Activated naive CD4-positive, alpha-beta T cell treated with anti-CD3 and anti-CD28 coated beads, Interleukin-2, amount 50 U/mL, for 72 hours (primary cell): ENCODE measurements at regions not wholly inside any gene's neighbourhood (a gene's known extent, or its start where the extent isn't known, plus 50 kb on each side); places are given as distances from the start of the nearest gene placed in this dataset.
"Not testable (repeated sequence)": the region's sequence is repeated elsewhere in the genome, so short reads cannot be mapped to it uniquely, and the experiment has no call there.

Experiments used
- ATAC-seq, 2 donors: fragments of 150-1000 bp; cut with Tn5 transposase; 2 replicates each; pipeline ENCODE4 v1.10.0; 2021; ENCODE audit warnings: mild to moderate bottlenecking in 2 of 2, moderate library complexity in 2 of 2
- DNase-seq, 2 donors: peaks; one replicate each; pipeline ENCODE4 v3.0.0; 2021 to 2022; ENCODE audit warnings: low spot score in 2 of 2
- H3K27ac Mint-ChIP-seq, 2 donors: one replicate each; pipeline ENCODE4 v1.8.0; 2022; ENCODE audit warnings: mild to moderate bottlenecking in 2 of 2, mixed read lengths in 2 of 2
- H3K36me3 Mint-ChIP-seq, 2 donors: one replicate each; pipeline ENCODE4 v1.8.0; 2022; ENCODE audit warnings: mixed read lengths in 2 of 2
- H3K9me3 Mint-ChIP-seq, 2 donors: one replicate each; pipeline ENCODE4 v1.8.0; 2022; ENCODE audit warnings: mixed read lengths in 2 of 2

- peaks cover 3 to 9% of the 10 kb centered on the region in 2 donors for H3K9me3 Mint-ChIP-seq
Measured at GRCh38 chr1:148309940-148310500, 157.9 kb upstream of the NBPF11 start.

DNA sequence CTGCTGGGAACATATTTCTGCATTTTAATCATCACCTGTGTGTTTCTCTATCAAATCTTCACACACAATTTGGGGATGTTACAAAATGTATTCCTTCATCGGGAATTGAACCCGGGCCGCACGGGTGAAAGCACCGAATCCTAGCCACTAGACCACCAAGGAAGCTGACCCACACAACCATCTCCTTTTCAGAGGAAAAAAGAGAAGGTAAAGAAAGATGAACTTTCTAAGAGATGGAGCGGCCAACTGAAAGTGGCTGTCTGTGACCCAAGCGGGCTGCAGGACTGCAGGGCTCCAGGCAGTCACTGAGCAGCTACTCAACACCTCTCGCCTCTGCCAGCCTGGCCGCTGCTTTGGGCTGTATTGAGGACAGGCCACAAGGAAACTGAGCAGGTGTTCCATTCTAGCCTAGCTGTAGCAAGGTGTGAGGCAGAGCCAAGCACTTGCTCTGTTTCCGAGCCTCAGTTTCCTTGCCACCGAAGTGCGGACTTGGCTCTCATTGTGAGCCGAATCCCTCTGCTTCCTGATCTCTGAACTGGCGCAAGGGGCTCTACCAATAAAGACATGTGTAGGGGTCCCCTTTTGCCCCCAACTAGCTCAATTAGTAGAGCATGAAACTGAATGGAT is 156.9 kb upstream of the NBPF11 start:
- H3K36me3 Mint-ChIP-seq: peaks cover 5 to 19% of the 10 kb centered on the region in 2 donors
- no peak overlapping the region for H3K27ac Mint-ChIP-seq
- H3K9me3 Mint-ChIP-seq: peaks cover 3 to 9% of the 10 kb centered on the region in 2 donors
- ATAC-seq (no peak), DNase-seq (no peak)

More at GRCh38 chr1:148309940-148310500, 157.9 kb upstream of the NBPF11 start:
- DNase-seq (no peak), ATAC-seq (no peak)
- H3K36me3 Mint-ChIP-seq: peaks cover 2 to 19% of the 10 kb centered on the region in 2 donors
- no peak overlapping the region for H3K27ac Mint-ChIP-seq

DNA sequence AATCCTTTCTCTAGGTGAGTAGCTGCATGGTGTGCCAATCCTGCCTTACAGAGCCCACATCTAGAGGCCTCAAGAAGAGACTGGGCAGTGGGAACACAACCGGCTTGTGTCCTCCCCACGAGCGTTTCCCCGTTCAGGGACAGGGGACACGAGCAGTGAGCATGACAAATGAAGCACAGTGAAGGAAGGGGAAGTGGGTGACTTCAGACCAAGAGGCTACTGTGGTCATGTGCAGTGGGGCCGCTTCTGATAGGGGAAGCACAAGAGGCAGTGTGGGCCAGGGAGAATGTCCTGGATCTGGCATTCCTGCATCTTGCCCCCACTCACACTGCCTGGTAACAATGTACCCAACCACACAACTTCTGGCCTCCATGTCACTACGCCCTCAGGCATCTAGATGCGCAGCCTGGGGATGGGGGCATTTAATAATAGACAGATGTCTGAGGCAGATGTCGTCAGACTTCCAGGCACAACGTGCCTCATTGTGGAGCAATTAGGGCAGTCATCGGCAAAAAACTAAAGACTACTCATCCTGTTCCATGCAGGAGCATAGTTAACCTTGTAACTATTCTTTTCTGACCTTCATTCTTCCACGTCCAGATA is 155.6 kb upstream of the NBPF11 start:
- Mint-ChIP-seq H3K9me3 (peaks cover 0 to 9% of the 10 kb centered on the region in 2 donors), H3K27ac (no peak overlapping the region), H3K36me3 (peaks cover 5 to 19% of the 10 kb centered on the region in 2 donors)
- DNase-seq (no peak), ATAC-seq (no peak)

DNA sequence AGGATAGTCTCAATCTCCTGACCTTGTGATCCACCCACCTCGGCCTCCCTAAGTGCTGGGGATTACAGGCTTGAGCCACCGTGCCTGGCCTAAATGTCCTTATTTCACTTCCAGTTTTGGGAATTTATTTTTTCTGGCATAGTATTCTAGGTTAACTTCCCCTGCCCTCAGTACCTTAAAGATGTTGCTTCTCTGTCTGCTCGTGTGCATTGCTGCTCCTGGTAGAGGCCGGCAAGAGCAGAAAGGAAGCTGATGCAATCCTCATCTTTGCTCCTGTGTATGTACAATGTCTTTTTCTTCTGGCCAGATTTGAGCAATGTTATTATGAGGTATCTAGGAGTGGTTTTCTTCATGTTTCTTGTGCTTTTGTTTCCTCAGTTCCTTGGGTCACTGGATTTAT is 152.9 kb upstream of the NBPF11 start:
- not testable (repeated sequence) for ATAC-seq, H3K9me3 Mint-ChIP-seq, H3K36me3 Mint-ChIP-seq, H3K27ac Mint-ChIP-seq, DNase-seq

- ATAC-seq (peak; percentile 81 to 85), DNase-seq (peak; percentile 71)
- H3K9me3 Mint-ChIP-seq, H3K36me3 Mint-ChIP-seq: not testable (repeated sequence)
- H3K27ac Mint-ChIP-seq: peak overlapping the region in 1 of 2 donors; percentile 70
Measured at GRCh38 chr1:148302586-148303364, 150.7 kb upstream of the NBPF11 start.

DNA sequence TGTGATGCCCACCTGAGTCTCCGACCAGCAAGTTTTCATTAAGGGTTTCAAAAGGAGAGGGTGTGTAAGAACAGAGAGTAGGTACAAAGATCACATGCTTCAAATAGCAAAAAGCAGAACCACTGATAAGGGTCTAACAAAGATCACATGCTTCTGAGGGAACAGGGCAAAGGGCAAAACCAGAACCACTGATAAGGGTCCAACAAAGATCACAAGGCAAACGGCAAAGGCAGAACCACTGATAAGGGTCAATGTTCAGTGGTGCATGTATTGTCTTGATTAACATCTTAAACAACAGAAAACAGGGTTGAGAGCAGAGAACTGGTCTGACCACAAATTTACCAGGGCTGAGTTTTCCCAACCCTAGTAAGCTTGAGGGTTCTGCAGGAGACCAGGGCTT is 145.8 kb upstream of the NBPF11 start:
- not testable (repeated sequence) for H3K36me3 Mint-ChIP-seq, DNase-seq, H3K27ac Mint-ChIP-seq, H3K9me3 Mint-ChIP-seq, ATAC-seq

GRCh38 chr1:148296511-148296910 is 144.4 kb upstream of the NBPF11 start:
- Mint-ChIP-seq H3K36me3 (no peaks in the 10 kb centered on the region), H3K27ac (no peak overlapping the region), H3K9me3 (no peaks in the 10 kb centered on the region)
- ATAC-seq (no peak), DNase-seq (no peak)

GRCh38 chr1:148294116-148294807 is 142.2 kb upstream of the NBPF11 start:
- DNase-seq (no peak), ATAC-seq (no peak)
- Mint-ChIP-seq H3K36me3 (no peaks in the 10 kb centered on the region), H3K27ac (no peak overlapping the region), H3K9me3 (no peaks in the 10 kb centered on the region)

DNA sequence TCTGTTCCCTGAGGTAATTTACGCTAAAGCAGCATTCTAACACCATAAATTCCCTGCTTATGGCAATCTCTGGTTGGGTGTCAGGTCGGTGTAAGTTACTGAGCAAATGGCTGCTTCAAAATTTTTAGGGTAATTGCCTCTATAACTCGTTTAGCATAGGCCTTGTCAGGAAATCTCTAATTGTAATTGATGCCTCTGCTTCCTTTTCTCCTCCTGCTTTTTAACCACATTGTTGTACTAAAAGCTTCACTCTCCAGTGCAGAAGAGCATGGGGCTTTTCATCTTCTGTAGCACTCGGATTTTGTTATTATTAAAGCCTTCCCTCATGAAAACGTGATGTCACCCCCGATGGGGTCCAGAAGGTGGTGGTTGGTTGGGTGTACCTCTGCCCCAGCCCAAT is 141.6 kb upstream of the NBPF11 start:
- DNase-seq: no peak
- Mint-ChIP-seq H3K9me3 (no peaks in the 10 kb centered on the region), H3K27ac (no peak overlapping the region), H3K36me3 (no peaks in the 10 kb centered on the region)
- ATAC-seq: no peak

DNA sequence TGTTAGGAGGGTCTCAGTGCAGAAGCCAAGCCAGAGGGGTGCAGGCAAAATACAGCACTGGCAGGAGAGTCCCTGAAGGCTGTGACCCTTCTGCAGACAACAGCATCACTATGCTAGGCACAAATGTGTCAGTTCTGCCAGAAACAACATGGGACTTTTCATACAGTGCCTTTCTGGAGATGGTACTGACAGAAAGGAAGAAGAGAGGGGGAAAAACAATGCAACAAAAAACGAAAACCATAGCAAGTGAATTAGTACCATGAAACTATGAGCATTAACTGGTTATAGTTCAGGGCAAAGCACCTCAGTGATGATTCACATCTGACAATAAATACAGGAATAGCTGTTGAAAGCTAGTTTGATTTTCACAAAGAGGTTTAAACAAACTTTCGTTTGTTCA is 140.8 kb upstream of the NBPF11 start:
- no peak overlapping the region for H3K27ac Mint-ChIP-seq
- no peak for DNase-seq
- peak in 1 of 2 donors; percentile 32 for ATAC-seq
- no peaks in the 10 kb centered on the region for H3K36me3 Mint-ChIP-seq
- H3K9me3 Mint-ChIP-seq: no peaks in the 10 kb centered on the region

DNA sequence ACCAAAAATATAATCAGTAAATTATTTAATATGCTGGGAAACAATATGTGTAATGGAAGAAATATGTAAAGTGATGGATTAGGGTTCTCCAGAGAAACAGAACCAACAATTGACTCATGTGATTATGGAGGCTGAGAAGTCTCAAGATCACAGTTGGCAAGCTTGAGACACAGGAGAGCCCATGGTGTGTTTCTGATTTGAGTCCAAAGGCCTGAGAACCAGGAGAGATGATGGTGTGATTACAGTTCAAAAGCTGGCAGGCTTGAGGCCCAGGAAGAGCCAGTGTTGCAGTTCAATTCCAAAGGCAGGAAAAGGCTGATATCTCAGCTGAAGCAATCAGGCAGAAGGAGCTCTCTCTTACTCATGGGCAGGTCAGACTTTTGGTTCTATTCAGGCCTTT is 138.8 kb upstream of the NBPF11 start:
- Mint-ChIP-seq H3K36me3 (no peaks in the 10 kb centered on the region), H3K27ac (no peak overlapping the region), H3K9me3 (no peaks in the 10 kb centered on the region)
- no peak for ATAC-seq
- DNase-seq: no peak

GRCh38 chr1:148289647-148290046 is 137.6 kb upstream of the NBPF11 start:
- H3K9me3 Mint-ChIP-seq: no peaks in the 10 kb centered on the region
- H3K36me3 Mint-ChIP-seq: no peaks in the 10 kb centered on the region
- ATAC-seq (no peak), DNase-seq (no peak)
- H3K27ac Mint-ChIP-seq: no peak overlapping the region

DNA sequence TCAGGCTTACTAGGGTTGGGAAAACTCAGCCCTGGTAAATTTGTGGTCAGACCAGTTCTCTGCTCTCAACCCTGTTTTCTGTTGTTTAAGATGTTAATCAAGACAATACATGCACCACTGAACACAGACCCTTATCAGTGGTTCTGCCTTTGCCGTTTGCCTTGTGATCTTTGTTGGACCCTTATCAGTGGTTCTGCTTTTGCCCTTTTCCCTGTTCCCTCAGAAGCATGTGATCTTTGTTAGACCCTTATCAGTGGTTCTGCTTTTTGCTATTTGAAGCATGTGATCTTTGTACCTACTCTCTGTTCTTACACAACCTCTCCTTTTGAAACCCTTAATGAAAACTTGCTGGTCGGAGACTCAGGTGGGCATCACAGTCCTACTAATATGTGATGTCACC is 133.9 kb upstream of the NBPF11 start:
- ATAC-seq, H3K27ac Mint-ChIP-seq, DNase-seq, H3K9me3 Mint-ChIP-seq, H3K36me3 Mint-ChIP-seq: not testable (repeated sequence)

DNA sequence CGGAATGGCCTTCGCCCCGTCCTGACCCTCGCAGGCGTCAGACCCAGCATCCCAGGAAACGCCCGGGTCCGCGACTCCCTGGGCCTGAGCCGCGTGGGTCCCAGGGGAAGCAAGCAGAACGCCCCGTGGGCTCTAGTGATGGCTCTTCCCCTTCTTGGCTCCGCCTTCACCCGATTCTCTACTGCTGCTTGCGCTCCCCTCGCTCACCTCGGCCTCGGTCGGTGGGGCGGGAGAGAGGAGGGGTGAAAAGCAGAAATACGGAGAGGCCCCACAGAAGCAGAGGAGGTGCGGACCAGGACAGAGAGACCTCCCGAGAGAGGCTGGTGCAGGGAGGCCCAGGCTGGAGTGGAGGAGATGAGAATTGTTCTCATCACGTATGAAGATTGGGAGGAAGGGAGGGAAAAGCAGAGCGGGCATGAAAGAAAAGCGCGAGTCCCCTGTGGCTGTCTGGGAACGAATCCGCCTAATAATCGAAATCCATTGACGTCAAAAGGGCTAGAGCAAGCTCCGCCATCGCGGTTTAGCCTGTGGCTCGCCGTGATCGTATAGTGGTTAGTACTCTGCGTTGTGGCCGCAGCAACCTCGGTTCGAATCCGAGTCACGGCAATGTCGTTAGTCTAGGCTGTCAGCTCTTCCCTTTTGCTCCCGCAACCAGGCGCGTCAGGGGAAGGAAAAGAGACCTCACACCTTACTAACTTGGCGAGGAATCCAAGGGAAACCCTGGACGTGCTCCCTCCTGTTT is 128.9 kb upstream of the NBPF11 start:
- not testable (repeated sequence) for H3K9me3 Mint-ChIP-seq, DNase-seq, H3K36me3 Mint-ChIP-seq
- H3K27ac Mint-ChIP-seq: peak overlapping the region; percentile 56 to 93
- ATAC-seq: peak; percentile 82 to 85

DNA sequence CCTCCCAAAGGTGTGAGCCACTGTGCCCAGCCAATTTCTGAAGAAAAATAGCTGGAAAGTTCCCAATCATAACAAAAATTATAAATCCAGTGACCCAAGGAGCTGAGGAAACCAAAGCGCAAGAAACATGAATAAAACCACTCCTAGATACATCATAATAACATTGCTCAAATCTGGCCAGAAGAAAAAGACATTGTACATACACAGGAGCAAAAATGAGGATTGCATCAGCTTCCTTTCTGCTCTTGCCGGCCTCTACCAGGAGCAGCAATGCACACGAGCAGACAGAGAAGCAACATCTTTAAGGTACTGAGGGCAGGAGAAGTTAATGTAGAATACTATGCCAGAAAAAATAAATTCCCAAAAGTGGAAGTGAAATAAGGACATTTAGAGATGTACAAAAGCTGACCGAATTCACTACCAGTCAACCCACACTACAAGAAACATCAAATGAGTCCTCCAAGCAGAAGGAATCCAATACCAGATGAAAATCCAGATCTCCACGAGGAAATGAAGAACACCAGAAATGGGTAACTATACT is 127.0 kb upstream of the NBPF11 start:
- H3K36me3 Mint-ChIP-seq, ATAC-seq, DNase-seq, H3K27ac Mint-ChIP-seq, H3K9me3 Mint-ChIP-seq: not testable (repeated sequence)

DNA sequence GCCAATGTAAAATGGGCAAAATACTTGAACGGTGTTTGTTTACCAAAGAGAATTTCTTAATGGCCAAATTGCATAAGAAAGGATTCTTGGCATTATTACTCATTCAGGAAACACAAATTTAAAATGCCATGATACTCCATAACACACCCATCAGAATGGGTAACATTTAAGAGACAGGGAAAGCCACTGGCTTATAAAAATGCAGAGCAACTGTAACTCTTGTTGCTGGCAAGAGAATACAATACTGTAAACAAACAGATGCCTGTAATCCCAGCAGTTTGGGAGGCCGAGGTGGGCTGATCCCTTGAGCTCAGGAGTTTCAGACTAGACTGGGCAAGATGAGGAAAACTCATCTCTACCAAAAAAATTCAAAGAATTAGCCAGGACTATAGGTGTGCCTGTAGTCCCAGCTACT is 125.8 kb upstream of the NBPF11 start:
- not testable (repeated sequence) for H3K36me3 Mint-ChIP-seq, H3K27ac Mint-ChIP-seq, H3K9me3 Mint-ChIP-seq, ATAC-seq, DNase-seq
